Transverse colon (tissue), 4 donors: ENCODE measurements at regions not wholly inside any gene's neighbourhood (a gene's known extent, or its start where the extent isn't known, plus 50 kb on each side); places are given as distances from the start of the nearest gene placed in this dataset.

Experiments used
- DNase-seq: peaks from one replicate; pipeline ENCODE4 v3.0.0-alpha.2; 2019
- H3K27ac ChIP-seq, 4 donors: fragments of 200-600 bp; sonication (generic); 2 replicates each; pipeline ENCODE4 v1.5.1; 2016 to 2018; ENCODE audit warnings: inconsistent platforms in 4 of 4
- H3K27me3 ChIP-seq: fragments of 200-600 bp; sonication (generic); 2 replicates; pipeline ENCODE4 v1.5.1; 2017; ENCODE audit warnings: inconsistent platforms
- H3K36me3 ChIP-seq, 4 donors: fragments of 200-600 bp; sonication (generic); 2 replicates each; pipeline ENCODE4 v1.5.1; 2017 to 2019; ENCODE audit warnings: inconsistent platforms in 4 of 4
- H3K4me1 ChIP-seq, 4 donors: fragments of 200-600 bp; sonication (generic); 2 replicates each; pipeline ENCODE4 v1.5.1; 2017 to 2020; ENCODE audit warnings: inconsistent platforms in 4 of 4
- H3K4me3 ChIP-seq, 4 donors: fragments of 200-600 bp; sonication (generic); 1 replicate in 1 of 4; 2 replicates in 3 of 4; pipeline versions ENCODE4 v1.5.1 to v1.6.1; 2017 to 2019; ENCODE audit warnings: inconsistent platforms in 4 of 4
- H3K9me3 ChIP-seq, 2 donors: fragments of 200-600 bp; sonication (generic); 2 replicates each; pipeline ENCODE4 v1.5.1; 2017 to 2019; ENCODE audit warnings: inconsistent platforms in 2 of 2
- EP300 ChIP-seq: sonication (generic); formaldehyde crosslinking; IDR thresholded peaks from one replicate; pipeline ENCODE4 v1.6.1; 2017; ENCODE audit warnings: antibody characterized with exemption, low read depth
- POLR2A ChIP-seq: fragments of 450-650 bp; IDR thresholded peaks from one replicate; pipeline ENCODE4 v1.6.1; 2016; ENCODE audit warnings: antibody characterized with exemption, mild to moderate bottlenecking, moderate library complexity
- POLR2AphosphoS5 ChIP-seq, 3 donors: sonication (generic); formaldehyde crosslinking; IDR thresholded peaks; one replicate each; pipeline ENCODE4 v1.6.1; 2016; ENCODE audit warnings: antibody characterized with exemption in 3 of 3
- WGBS, 2 donors: methylation state at CpG; one replicate each; pipeline ENCODE4 v1.1.5; 2018; ENCODE audit warnings: low coverage in 1 of 2; 5-methylcytosine and 5-hydroxymethylcytosine counted together
- in situ Hi-C, 4 donors: fragments of 200-750 bp; cut with MboI; loops; one replicate each; pipeline versions ENCODE4 v1.15.0 to v1.15.1; 2017; ENCODE audit warnings: low sequenced_read_pairs in 3 of 4, low pct_ligation_motif_present in 1 of 4, low pct_unique_long_range_greater_than_20kb in 1 of 4
- intact Hi-C: fragments of 100-400 bp; cut with DNase I; formaldehyde crosslinking; loops from one replicate; pipeline ENCODE4 v1.15.1; 2023; ENCODE audit warnings: low total_unique reads
- TF ChIP-seq, protein P1 (sequence below), 5 experiments: fragments of 200-600 bp in 3 of 5; fragments of 450-650 bp in 2 of 5; sonication (generic) in 3 of 5; IDR thresholded peaks; 1 replicate in 2 of 5; 2 replicates in 3 of 5; pipeline ENCODE4 v1.5.1; 2016 to 2017; ENCODE audit warnings: antibody characterized with exemption in 5 of 5, inconsistent platforms in 3 of 5, mild to moderate bottlenecking in 2 of 5, moderate library complexity in 1 of 5

- 61 to 63% methylated on average over 2 to 3 of the region's 3 CpGs for WGBS, 2 donors
Observed at GRCh38 chr5:113823696-113824095, 310.2 kb downstream of the YTHDC2 start.

DNA sequence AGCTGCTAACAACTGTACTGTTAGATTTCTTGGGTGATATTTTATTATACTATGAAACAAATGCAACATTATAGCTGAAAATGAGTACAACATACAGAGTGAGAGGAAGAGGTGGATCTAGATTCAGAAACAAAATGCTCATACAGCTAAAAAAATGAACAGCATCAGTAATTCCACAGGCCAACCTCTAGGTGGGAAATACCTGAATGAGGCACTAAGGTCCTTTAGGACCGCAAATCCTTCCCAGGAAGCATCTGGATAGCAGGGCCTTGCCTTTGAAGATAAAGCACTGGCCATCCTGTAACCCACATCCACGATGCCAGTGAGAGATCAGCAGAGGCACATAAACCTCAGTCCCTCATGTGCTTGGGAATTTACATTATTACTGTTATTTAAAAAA, 310.8 kb downstream of the YTHDC2 start:
- intact Hi-C loops, result no loop called here
- no peaks in the 10 kb centered on the region for H3K4me1 ChIP-seq
- H3K4me3 ChIP-seq, result no peak overlapping the region
- no peaks in the 10 kb centered on the region for H3K27me3 ChIP-seq
- 54 to 55% methylated on average over 2 of the region's 2 CpGs for WGBS, 2 donors
- DNase-seq, result no peak
- H3K36me3 ChIP-seq, result no peaks in the 10 kb centered on the region
- TF ChIP-seq EP300, result no peak
- TF ChIP-seq POLR2A, result no peak
- TF ChIP-seq, protein P1, sequence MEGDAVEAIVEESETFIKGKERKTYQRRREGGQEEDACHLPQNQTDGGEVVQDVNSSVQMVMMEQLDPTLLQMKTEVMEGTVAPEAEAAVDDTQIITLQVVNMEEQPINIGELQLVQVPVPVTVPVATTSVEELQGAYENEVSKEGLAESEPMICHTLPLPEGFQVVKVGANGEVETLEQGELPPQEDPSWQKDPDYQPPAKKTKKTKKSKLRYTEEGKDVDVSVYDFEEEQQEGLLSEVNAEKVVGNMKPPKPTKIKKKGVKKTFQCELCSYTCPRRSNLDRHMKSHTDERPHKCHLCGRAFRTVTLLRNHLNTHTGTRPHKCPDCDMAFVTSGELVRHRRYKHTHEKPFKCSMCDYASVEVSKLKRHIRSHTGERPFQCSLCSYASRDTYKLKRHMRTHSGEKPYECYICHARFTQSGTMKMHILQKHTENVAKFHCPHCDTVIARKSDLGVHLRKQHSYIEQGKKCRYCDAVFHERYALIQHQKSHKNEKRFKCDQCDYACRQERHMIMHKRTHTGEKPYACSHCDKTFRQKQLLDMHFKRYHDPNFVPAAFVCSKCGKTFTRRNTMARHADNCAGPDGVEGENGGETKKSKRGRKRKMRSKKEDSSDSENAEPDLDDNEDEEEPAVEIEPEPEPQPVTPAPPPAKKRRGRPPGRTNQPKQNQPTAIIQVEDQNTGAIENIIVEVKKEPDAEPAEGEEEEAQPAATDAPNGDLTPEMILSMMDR (IDR thresholded peaks at IDR 0.05), result no peak
- in situ Hi-C loops, result no loop called here
- no peaks in the 10 kb centered on the region for H3K9me3 ChIP-seq
- H3K27ac ChIP-seq, result no peak overlapping the region

More at GRCh38 chr5:113823696-113824095, 310.2 kb downstream of the YTHDC2 start:
- Histone ChIP-seq H3K27me3 (no peaks in the 10 kb centered on the region), H3K4me3 (no peak overlapping the region), H3K4me1 (no peaks in the 10 kb centered on the region), H3K27ac (no peak overlapping the region), H3K9me3 (no peaks in the 10 kb centered on the region), H3K36me3 (no peaks in the 10 kb centered on the region)
- intact Hi-C loops (no loop called here), in situ Hi-C loops (no loop called here)
- DNase-seq, result no peak
- TF ChIP-seq EP300 (no peak), POLR2A (no peak)
- TF ChIP-seq, protein P1 (IDR thresholded peaks at IDR 0.05), result no peak

DNA sequence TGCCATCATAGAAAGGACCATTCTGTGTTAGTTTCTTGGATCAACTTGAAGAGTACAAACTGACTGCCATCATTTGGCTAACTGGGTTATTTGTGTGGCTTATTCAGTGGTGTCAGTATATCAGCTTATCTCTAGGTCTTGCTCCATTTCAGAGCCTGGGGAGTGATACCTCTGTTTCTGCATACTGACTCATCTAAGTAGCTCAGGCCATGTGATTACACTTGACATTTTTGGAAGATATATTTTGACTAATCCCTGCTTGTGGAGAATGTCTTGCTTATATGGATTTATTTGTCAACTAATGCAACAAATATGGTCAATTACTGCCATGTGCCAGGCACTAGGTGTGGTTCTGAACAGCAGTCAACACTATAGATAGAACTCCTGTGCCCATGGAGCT, 311.7 kb downstream of the YTHDC2 start:
- intact Hi-C loops, result no loop called here
- Histone ChIP-seq H3K9me3 (no peaks in the 10 kb centered on the region), H3K4me1 (no peaks in the 10 kb centered on the region), H3K36me3 (no peaks in the 10 kb centered on the region), H3K27me3 (no peaks in the 10 kb centered on the region), H3K4me3 (no peak overlapping the region), H3K27ac (no peak overlapping the region)
- in situ Hi-C loops, result no loop called here
- DNase-seq, result no peak
- TF ChIP-seq EP300 (no peak), POLR2A (no peak), POLR2AphosphoS5 (IDR thresholded peaks at IDR 0.05) (no peak)
- TF ChIP-seq, protein P1 (IDR thresholded peaks at IDR 0.05), result no peak

DNA sequence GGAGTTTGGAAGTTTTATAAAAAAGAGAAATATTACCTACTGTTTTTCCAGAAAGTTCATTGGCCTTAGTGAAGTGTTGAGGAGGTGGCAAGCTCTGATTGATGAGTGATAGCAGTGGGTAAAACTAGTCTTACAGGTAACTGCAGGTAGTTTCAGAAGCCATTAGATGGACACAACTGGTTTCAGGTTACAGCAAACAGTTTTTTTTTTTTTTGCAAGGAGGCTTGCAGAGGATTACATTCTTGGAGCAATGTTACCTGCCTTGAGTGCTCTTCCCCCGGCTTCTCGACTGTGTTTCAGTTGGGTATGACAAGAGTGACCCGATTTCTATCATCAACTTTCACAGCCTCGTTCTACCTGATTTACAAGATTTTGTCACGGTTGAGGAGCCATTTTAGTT, 333.4 kb downstream of the YTHDC2 start:
- Histone ChIP-seq H3K4me3 (no peak overlapping the region), H3K36me3 (no peaks in the 10 kb centered on the region), H3K27me3 (no peaks in the 10 kb centered on the region), H3K9me3 (no peaks in the 10 kb centered on the region), H3K27ac (no peak overlapping the region), H3K4me1 (no peaks in the 10 kb centered on the region)
- WGBS, 2 donors, result 39 to 53% methylated on average over 5 of the region's 5 CpGs
- in situ Hi-C loops, result no loop called here
- TF ChIP-seq EP300 (no peak), POLR2AphosphoS5 (IDR thresholded peaks at IDR 0.05) (no peak)
- TF ChIP-seq, protein P1 (IDR thresholded peaks at IDR 0.05), result no peak
- intact Hi-C loops, result no loop called here
- DNase-seq, result no peak
